HEK293T (cell line): ENCODE measurements at regions not wholly inside any gene's neighbourhood (a gene's known extent, or its start where the extent isn't known, plus 50 kb on each side); places are given as distances from the start of the nearest gene placed in this dataset.
"Not testable (repeated sequence)": the region's sequence is repeated elsewhere in the genome, so short reads cannot be mapped to it uniquely, and the experiment has no call there.

Experiments used
- CTCF ChIA-PET: fragments of 350-600 bp; formaldehyde crosslinking; extraction: SDS; loops from one replicate; lab custom pipeline; 2021; ENCODE audit warnings: antibody characterized with exemption, inconsistent platforms; lab: Yijun Ruan, JAX
- POLR2A ChIA-PET: fragments of 350-600 bp; formaldehyde crosslinking; extraction: SDS; loops from one replicate; lab custom pipeline; 2020; ENCODE audit warnings: antibody characterized with exemption, inconsistent platforms; lab: Yijun Ruan, JAX
- DNase-seq: peaks from one replicate; pipeline ENCODE4 v3.0.0; 2012; ENCODE audit warnings: mixed read lengths; ENCODE audit errors: extremely low spot score
- ARNT ChIP-seq: fragments of 450-650 bp; IDR thresholded peaks from 2 replicates; pipeline ENCODE4 v1.6.1; 2017; ENCODE audit warnings: mild to moderate bottlenecking
- BHLHE40 ChIP-seq: fragments of 450-650 bp; IDR thresholded peaks from 2 replicates; pipeline ENCODE4 v1.6.1; 2016; ENCODE audit warnings: mild to moderate bottlenecking, moderate library complexity, borderline replicate concordance
- CTBP1 ChIP-seq: fragments of 450-650 bp; IDR thresholded peaks from 2 replicates; pipeline ENCODE4 v1.6.1; 2016; ENCODE audit warnings: borderline replicate concordance
- ELF4 ChIP-seq: fragments of 450-650 bp; IDR thresholded peaks from 2 replicates; pipeline ENCODE4 v1.6.1; 2017; ENCODE audit warnings: antibody characterized with exemption
- FOXA1 ChIP-seq: fragments of 450-650 bp; IDR thresholded peaks from 2 replicates; pipeline ENCODE4 v1.6.1; 2016; ENCODE audit warnings: mild to moderate bottlenecking
- FOXK2 ChIP-seq: fragments of 450-650 bp; IDR thresholded peaks from 2 replicates; pipeline ENCODE4 v1.6.1; 2016; ENCODE audit warnings: mild to moderate bottlenecking
- FOXM1 ChIP-seq: fragments of 450-650 bp; IDR thresholded peaks from 2 replicates; pipeline ENCODE4 v1.6.1; 2017; ENCODE audit warnings: mild to moderate bottlenecking, borderline replicate concordance
- HDGF ChIP-seq: fragments of 450-650 bp; IDR thresholded peaks from 2 replicates; pipeline ENCODE4 v1.6.1; 2017; ENCODE audit warnings: antibody characterized with exemption, borderline replicate concordance
- L3MBTL2 ChIP-seq: fragments of 450-650 bp; conservative IDR thresholded peaks from 2 replicates; pipeline ENCODE4 v1.6.1; 2016; ENCODE audit warnings: mild to moderate bottlenecking
- LEF1 ChIP-seq: fragments of 450-650 bp; IDR thresholded peaks from 2 replicates; pipeline ENCODE4 v1.6.1; 2017; ENCODE audit warnings: mild to moderate bottlenecking, borderline replicate concordance
- NFRKB ChIP-seq: fragments of 450-650 bp; IDR thresholded peaks from 2 replicates; pipeline ENCODE4 v1.6.1; 2016; ENCODE audit warnings: mild to moderate bottlenecking, moderate library complexity
- SP1 ChIP-seq: fragments of 450-650 bp; IDR thresholded peaks from 2 replicates; pipeline ENCODE4 v1.6.1; 2017
- SUZ12 ChIP-seq: fragments of 450-650 bp; IDR thresholded peaks from 2 replicates; pipeline ENCODE4 v1.6.1; 2016; ENCODE audit warnings: mild to moderate bottlenecking
- TARDBP ChIP-seq: fragments of 450-650 bp; IDR thresholded peaks from 2 replicates; pipeline ENCODE4 v1.6.1; 2016
- ZNF384 ChIP-seq: fragments of 450-650 bp; IDR thresholded peaks from 2 replicates; pipeline ENCODE4 v1.6.1; 2016
- TF ChIP-seq, protein P1 (sequence below): fragments of 450-650 bp; IDR thresholded peaks from 2 replicates; pipeline ENCODE4 v1.6.1; 2016

DNA sequence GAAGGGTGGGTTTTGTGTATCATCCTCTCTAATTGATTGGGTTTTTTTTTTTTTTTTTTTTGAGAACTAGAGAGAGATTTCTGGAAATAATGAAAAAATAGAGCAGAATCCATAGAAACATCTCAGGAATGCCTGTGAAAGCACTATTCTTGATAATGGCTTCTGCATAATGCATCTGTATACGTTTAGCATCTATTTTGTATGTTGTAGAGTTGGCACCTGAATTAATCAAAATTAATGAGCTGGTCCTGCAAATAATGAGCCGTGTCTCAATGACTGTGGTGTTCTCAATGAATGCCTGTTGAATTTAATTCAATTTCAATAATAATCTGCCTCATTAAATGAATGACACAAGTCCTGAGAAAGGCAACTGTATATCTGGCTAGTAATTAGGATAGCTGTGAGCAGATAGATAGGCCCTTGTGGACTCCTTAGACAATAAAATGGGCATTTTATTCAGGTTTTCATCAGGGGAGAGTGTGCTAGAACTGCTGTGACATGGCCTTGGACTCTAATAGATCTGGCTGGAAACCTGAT is 70.5 kb upstream of the WDR72 start:
- ChIA-PET CTCF (no interaction called here), POLR2A (no interaction called here)
- no peak for TF ChIP-seq CTBP1
- no peak for DNase-seq

DNA sequence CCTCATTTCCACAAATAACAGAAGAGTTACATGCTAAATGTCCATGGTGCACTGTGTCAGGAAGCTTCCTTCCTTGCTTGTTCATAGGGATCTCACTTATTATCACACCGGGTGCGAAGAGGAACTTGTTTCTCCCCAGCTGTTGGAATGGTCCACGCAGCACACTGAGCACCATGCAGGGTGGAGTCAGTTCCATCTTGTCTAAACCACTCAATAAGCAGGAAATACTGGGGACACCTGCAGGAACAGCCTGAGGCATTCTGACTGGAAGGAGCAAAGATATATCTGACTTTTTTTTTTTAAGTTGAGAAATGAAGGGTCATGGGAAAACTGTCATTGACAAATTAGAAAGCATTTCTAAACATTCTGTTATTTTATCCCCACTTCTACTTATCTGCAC is 70.0 kb upstream of the WDR72 start:
- TF ChIP-seq NFRKB (no peak), HDGF (no peak), FOXM1 (no peak), SUZ12 (no peak), TARDBP (no peak), ELF4 (no peak), FOXK2 (no peak), ZNF384 (no peak), ARNT (no peak), BHLHE40 (no peak), FOXA1 (no peak), CTBP1 (no peak), L3MBTL2 (no peak), LEF1 (no peak), SP1 (no peak)
- TF ChIP-seq, protein P1, sequence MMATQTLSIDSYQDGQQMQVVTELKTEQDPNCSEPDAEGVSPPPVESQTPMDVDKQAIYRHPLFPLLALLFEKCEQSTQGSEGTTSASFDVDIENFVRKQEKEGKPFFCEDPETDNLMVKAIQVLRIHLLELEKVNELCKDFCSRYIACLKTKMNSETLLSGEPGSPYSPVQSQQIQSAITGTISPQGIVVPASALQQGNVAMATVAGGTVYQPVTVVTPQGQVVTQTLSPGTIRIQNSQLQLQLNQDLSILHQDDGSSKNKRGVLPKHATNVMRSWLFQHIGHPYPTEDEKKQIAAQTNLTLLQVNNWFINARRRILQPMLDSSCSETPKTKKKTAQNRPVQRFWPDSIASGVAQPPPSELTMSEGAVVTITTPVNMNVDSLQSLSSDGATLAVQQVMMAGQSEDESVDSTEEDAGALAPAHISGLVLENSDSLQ: no peak
- no peak for DNase-seq
- POLR2A ChIA-PET: no interaction called here
- CTCF ChIA-PET: no interaction called here

DNA sequence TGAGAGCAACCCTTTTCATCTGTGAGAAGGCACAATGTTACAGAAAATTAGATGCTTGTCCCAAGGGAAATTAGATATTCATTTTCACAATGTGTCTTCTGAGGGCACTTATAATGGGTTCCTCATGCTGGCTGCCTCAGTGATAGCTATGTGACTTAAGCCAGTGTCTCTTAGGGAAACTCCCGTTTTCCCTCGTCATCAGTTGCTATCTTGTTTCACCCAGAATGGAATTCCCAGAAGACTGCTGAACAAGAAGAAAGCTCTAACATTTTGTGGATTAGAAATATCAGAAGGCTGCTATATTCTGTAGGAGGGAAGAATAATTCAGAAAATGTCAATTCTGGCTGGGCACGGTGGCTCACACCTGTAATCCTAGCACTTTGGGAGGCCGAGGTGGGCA is 67.9 kb upstream of the WDR72 start:
- POLR2A ChIA-PET: no interaction called here
- no peak for DNase-seq
- TF ChIP-seq CTBP1 (no peak), L3MBTL2 (no peak), FOXM1 (no peak), BHLHE40 (no peak), SUZ12 (no peak), SP1 (no peak), FOXA1 (no peak), TARDBP (no peak), FOXK2 (no peak), HDGF (no peak)
- CTCF ChIA-PET: no interaction called here

DNA sequence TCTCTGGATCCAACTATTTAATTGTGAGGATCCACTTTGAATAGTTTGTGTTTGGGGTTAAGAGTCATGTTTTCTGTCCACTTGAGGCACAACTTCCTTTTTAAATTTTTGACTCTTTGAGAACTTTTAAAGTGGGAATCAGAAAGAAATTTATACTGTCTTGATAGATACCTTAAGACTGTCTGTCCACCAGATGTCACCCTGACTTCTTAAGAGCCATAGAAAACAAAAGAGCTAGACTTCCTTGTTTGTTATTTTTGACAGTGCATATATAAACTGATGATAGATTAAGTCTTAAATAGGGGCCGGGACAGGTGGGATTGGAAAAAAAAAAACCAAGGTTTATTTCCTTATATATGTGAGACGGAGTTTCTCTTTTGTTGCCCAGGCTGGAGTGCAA is 52.1 kb upstream of the WDR72 start:
- POLR2A ChIA-PET: no interaction called here
- no peak for DNase-seq
- CTCF ChIA-PET: no interaction called here
- no peak for TF ChIP-seq TARDBP

DNA sequence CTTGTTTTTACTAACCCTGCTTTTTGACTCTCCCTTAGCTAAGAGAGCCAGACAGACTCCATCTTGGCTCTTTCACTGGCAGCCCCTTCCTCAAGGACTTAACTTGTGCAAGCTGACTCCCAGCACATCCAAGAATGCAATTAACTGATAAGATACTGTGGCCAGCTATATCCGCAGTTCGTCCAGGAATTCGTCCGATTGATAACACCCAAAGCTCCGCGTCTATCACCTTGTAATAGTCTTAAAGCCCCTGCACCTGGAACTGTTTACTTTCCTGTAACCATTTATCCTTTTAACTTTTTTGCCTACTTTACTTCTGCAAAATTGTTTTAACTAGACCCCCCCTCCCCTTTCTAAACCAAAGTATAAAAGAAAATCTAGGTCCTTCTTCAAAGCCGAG is 50.8 kb upstream of the WDR72 start:
- DNase-seq, POLR2A ChIA-PET: not testable (repeated sequence)
- CTCF ChIA-PET: interaction anchor here (0.7 kb wide), 1 partner anchor 19 kb away, joined by 3 read pairs; no protein-coding TSS in a partner anchor
